MM.1S (cell line): ENCODE measurements at regions not wholly inside any gene's neighbourhood (a gene's known extent, or its start where the extent isn't known, plus 50 kb on each side); places are given as distances from the start of the nearest gene placed in this dataset.

Experiments used
- EZH2 ChIP-seq: fragments of 300-600 bp; sonication (generic); optimal IDR thresholded peaks from 2 replicates; pipeline ENCODE3; 2017; ENCODE audit warnings: low read depth, mild to moderate bottlenecking, antibody characterized with exemption, low read length, mixed read lengths
- TF ChIP-seq, protein P1 (sequence below): fragments of 300-600 bp; sonication (generic); IDR thresholded peaks from 2 replicates; pipeline ENCODE4 v1.5.1; 2016; ENCODE audit warnings: antibody characterized with exemption, low read length, mixed read lengths

DNA sequence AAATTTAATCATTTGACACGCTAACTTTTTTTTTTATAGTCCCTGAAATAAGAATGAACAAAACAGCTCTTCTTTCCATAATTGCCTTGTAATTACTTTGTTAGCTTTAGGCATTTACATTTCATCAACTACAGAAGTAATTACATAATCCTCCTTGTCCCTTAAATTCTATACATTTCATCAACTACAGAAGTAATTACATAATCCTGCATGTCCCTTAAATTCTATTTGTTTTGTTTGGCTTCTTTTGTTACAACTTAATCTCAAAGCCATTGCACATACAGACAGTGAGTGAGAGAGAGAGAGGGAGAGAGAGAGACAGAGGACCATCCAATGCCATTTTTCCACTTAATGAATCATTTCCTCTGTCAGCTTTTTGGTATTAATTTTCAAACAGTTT lies 873.2 kb downstream of the METTL15 start:
- TF ChIP-seq, protein P1, sequence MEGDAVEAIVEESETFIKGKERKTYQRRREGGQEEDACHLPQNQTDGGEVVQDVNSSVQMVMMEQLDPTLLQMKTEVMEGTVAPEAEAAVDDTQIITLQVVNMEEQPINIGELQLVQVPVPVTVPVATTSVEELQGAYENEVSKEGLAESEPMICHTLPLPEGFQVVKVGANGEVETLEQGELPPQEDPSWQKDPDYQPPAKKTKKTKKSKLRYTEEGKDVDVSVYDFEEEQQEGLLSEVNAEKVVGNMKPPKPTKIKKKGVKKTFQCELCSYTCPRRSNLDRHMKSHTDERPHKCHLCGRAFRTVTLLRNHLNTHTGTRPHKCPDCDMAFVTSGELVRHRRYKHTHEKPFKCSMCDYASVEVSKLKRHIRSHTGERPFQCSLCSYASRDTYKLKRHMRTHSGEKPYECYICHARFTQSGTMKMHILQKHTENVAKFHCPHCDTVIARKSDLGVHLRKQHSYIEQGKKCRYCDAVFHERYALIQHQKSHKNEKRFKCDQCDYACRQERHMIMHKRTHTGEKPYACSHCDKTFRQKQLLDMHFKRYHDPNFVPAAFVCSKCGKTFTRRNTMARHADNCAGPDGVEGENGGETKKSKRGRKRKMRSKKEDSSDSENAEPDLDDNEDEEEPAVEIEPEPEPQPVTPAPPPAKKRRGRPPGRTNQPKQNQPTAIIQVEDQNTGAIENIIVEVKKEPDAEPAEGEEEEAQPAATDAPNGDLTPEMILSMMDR: no peak
- no peak for TF ChIP-seq EZH2
